ENCODE measurements at regions not wholly inside any gene's neighbourhood (a gene's known extent, or its start where the extent isn't known, plus 50 kb on each side); places are given as distances from the start of the nearest gene placed in this dataset.
A peak's percentile ranks its signal among the peaks of the same experiment; 100 is the strongest.

DNA sequence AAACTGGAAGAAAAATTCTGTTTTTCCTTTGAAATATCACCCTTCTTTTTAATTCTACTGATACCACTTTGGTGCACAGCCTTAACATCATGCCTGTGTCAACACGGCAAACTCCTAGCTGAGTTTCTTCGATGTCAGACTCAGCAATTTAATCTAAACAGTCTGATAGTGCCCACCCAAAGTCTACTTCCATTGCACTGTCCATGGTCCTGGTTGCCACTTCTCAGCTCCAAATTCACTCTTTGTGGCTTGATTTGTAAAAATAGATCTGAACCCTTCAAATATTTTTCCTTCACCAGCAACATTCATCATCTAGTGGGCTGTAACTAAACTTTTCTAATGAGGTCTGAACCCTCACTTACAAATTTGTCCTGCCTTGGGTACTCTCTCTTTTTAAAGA lies 107.8 kb downstream of the NUDT12 start:
- H3K56ac ChIP-seq (ENCODE audit: extremely low read depth, insufficient read depth, low read length), result no peak overlapping the region
- DNase-seq, result peak; percentile 33
- in situ Hi-C loops (cut with MboI; ENCODE audit: low sequenced_read_pairs) (no loop called here), intact Hi-C loops (cut with micrococcal nuclease) (loop anchor here (5.0 kb wide), 1 partner anchor 197 kb away; the partner anchor contains the start of gene MACIR), dilution Hi-C loops (cut with HindIII; ENCODE audit: low sequenced_read_pairs, unreplicated experiment) (no loop called here)
- peaks cover 8% of the 10 kb centered on the region for H3K4me1 ChIP-seq (ENCODE audit: control insufficient read depth, insufficient read depth, low read length)
- no peak overlapping the region for H2AFZ ChIP-seq (replicated peaks; ENCODE audit: low read length, poor library complexity)
- ChIA-PET POLR2A (ENCODE audit: unreplicated experiment) (no interaction called here), CTCF (interaction anchor here (0.6 kb wide), 1 partner anchor 48 kb away, joined by 5 read pairs; no protein-coding TSS in a partner anchor)
- H2AK9ac ChIP-seq (replicated peaks; ENCODE audit: low read depth, low read length, poor library complexity), result no peak overlapping the region
- H4K5ac ChIP-seq (ENCODE audit: low read depth, low read length), result no peak overlapping the region
- no peak overlapping the region for H3K23ac ChIP-seq (ENCODE audit: low read depth, low read length)
- no peak overlapping the region for H3K9ac ChIP-seq (ENCODE audit: low read depth, low read length)
- no CpG with 5 or more reads among the region's 2 CpGs for WGBS, 2 experiments (ENCODE audit: extremely low coverage in 2 of 2, insufficient read length in 1 of 2)
- no peaks in the 10 kb centered on the region for H3K9me3 ChIP-seq (ENCODE audit: control insufficient read depth, insufficient read depth, low read length)
- no peak overlapping the region for H2AK5ac ChIP-seq (ENCODE audit: low read depth, low read length)
- no peak for TF ChIP-seq CTCF (conservative IDR thresholded peaks at IDR 0.05; ENCODE audit: low read depth, low read length)
- TF ChIP-seq MXI1 (IDR thresholded peaks at IDR 0.05; ENCODE audit: borderline replicate concordance, low read depth, low read length), result no peak
- no peak for TF ChIP-seq CHD1 (IDR thresholded peaks at IDR 0.05; ENCODE audit: low read depth, low read length)
- TF ChIP-seq, protein P1, sequence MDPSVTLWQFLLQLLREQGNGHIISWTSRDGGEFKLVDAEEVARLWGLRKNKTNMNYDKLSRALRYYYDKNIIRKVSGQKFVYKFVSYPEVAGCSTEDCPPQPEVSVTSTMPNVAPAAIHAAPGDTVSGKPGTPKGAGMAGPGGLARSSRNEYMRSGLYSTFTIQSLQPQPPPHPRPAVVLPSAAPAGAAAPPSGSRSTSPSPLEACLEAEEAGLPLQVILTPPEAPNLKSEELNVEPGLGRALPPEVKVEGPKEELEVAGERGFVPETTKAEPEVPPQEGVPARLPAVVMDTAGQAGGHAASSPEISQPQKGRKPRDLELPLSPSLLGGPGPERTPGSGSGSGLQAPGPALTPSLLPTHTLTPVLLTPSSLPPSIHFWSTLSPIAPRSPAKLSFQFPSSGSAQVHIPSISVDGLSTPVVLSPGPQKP (IDR thresholded peaks at IDR 0.05; ENCODE audit: borderline replicate concordance, low read depth, low read length), result no peak
- no peak for TF ChIP-seq RFX5 (IDR thresholded peaks at IDR 0.05; ENCODE audit: low read depth, low read length)
- TF ChIP-seq NFE2L2 (IDR thresholded peaks at IDR 0.05; ENCODE audit: low read depth, low read length), result no peak
- no peak overlapping the region for H3K14ac ChIP-seq (replicated peaks; ENCODE audit: low read depth, low read length)
- no peaks in the 10 kb centered on the region for H3K27me3 ChIP-seq (ENCODE audit: control insufficient read depth, insufficient read depth, low read length)
- no peak overlapping the region for H4K91ac ChIP-seq (ENCODE audit: insufficient read depth, low read depth, low read length)
- H3K4me2 ChIP-seq (ENCODE audit: low read depth, low read length), result no peak overlapping the region
- no peak for ATAC-seq (ENCODE audit: low read depth)
- no peaks in the 10 kb centered on the region for H3K36me3 ChIP-seq (ENCODE audit: control insufficient read depth, insufficient read depth, low read length)
- no TSS peak for BruUV-seq (replicated peaks)
- H3K4me3 ChIP-seq (ENCODE audit: insufficient read depth, low read depth, low read length), result no peak overlapping the region
- no peak overlapping the region for H2BK120ac ChIP-seq (ENCODE audit: low read depth, low read length)
- H2BK15ac ChIP-seq (ENCODE audit: low read depth, low read length), result no peak overlapping the region
- no peak overlapping the region for H4K8ac ChIP-seq (ENCODE audit: low read depth in 2 of 2, low read length in 2 of 2)
- H3K27ac ChIP-seq (ENCODE audit: insufficient read depth, low read length), result no peak overlapping the region
- H3K4ac ChIP-seq (ENCODE audit: low read depth, low read length), result no peak overlapping the region
- H2BK5ac ChIP-seq (ENCODE audit: low read depth, low read length, poor library complexity, severe bottlenecking), result no peak overlapping the region
- H3K9me1 ChIP-seq (ENCODE audit: insufficient read depth, low read length), result peaks cover 5% of the 10 kb centered on the region; the same call in 1 of the 2 replicates
- no peaks in the 10 kb centered on the region for H4K20me1 ChIP-seq (ENCODE audit: insufficient read depth, low read length)
- H3K79me1 ChIP-seq (ENCODE audit: low read depth in 1 of 2, low read length in 2 of 2), result no peaks in the 10 kb centered on the region
- no peak overlapping the region for H3K18ac ChIP-seq (ENCODE audit: low read depth, low read length)
- no peak overlapping the region for H2BK20ac ChIP-seq (ENCODE audit: low read depth, low read length)
